Endothelial cell of umbilical vein (primary cell): ENCODE measurements at regions not wholly inside any gene's neighbourhood (a gene's known extent, or its start where the extent isn't known, plus 50 kb on each side); places are given as distances from the start of the nearest gene placed in this dataset.

ENCODE experiments used
- BruUV-seq: library from RNA; stranded (reverse); fragments of 400-500 nt; replicated peaks from 2 replicates; lab custom pipeline; 2021; lab: Mats Ljungman, UMichigan
- CTCF ChIA-PET: fragments of 300-600, 350-600 bp; sonication (Branson Sonifier 250); formaldehyde crosslinking; loops from one replicate; lab custom pipeline; 2021; ENCODE audit warnings: antibody characterized with exemption, inconsistent platforms; lab: Charles Lee
- POLR2A ChIA-PET: fragments of 300-600, 350-600 bp; sonication (Branson Sonifier 250); formaldehyde crosslinking; loops from one replicate; lab custom pipeline; 2021; ENCODE audit warnings: antibody characterized with exemption, inconsistent platforms; lab: Charles Lee
- DNase-seq: peaks from one replicate; pipeline ENCODE4 v3.0.0-alpha.2; 2011; ENCODE audit warnings: low read depth, low spot score
- FAIRE-seq: peaks from 2 replicates; lab custom pipeline; 2011; peaks lifted over from hg19 to GRCh38; lab: Jason Lieb, UNC
- H2AFZ ChIP-seq: 2 replicates; pipeline ENCODE4 v1.6.0; 2012; ENCODE audit warnings: low read depth, low read length, control low read depth, inconsistent platforms
- H3K27ac ChIP-seq: 2 replicates; pipeline ENCODE4 v1.5.1; 2011; ENCODE audit warnings: low read depth, mild to moderate bottlenecking, control low read depth, low read length, moderate library complexity; ENCODE audit not compliant: insufficient read depth
- H3K27me3 ChIP-seq, 2 experiments: 2 replicates each; pipeline versions ENCODE4 v1.6.0 to v1.6.1; 2011; ENCODE audit warnings: low read length in 2 of 2, mixed read lengths in 1 of 2; ENCODE audit not compliant: control insufficient read depth in 2 of 2, insufficient read depth in 2 of 2
- H3K36me3 ChIP-seq, 2 experiments: 2 replicates in 1 of 2; 3 replicates in 1 of 2; pipeline ENCODE4 v1.5.1; 2011; ENCODE audit warnings: low read length in 2 of 2, mild to moderate bottlenecking in 1 of 2, moderate library complexity in 1 of 2; ENCODE audit not compliant: control insufficient read depth in 2 of 2, insufficient read depth in 2 of 2; ENCODE audit errors: extremely low read depth in 1 of 2
- H3K4me1 ChIP-seq: 3 replicates; pipeline ENCODE4 v1.5.1; 2011; ENCODE audit warnings: mild to moderate bottlenecking, low read length; ENCODE audit not compliant: control insufficient read depth, insufficient read depth; ENCODE audit errors: extremely low read depth
- H3K4me2 ChIP-seq: 2 replicates; pipeline ENCODE4 v1.6.1; 2011; ENCODE audit warnings: low read length, control low read depth, mixed read lengths; ENCODE audit not compliant: insufficient read depth
- H3K4me3 ChIP-seq, 3 experiments: fragments of 200-600 bp in 1 of 3; sonication (generic), shearing (Covaris generic) in 1 of 3; replicated peaks in 1 of 3; 2 replicates each; pipeline ENCODE4 v1.5.1; 2011 to 2016; ENCODE audit warnings: control low read depth in 3 of 3, low read length in 3 of 3, mild to moderate bottlenecking in 2 of 3, inconsistent platforms in 1 of 3, low read depth in 1 of 3, moderate library complexity in 1 of 3; ENCODE audit not compliant: insufficient read depth in 1 of 3
- H3K79me2 ChIP-seq: 2 replicates; pipeline ENCODE4 v1.6.0; 2012; ENCODE audit warnings: low read length, inconsistent platforms; ENCODE audit not compliant: control insufficient read depth, insufficient read depth
- H3K9ac ChIP-seq: replicated peaks from 2 replicates; pipeline ENCODE3; 2011; ENCODE audit warnings: low read length, control low read depth; ENCODE audit not compliant: insufficient read depth; ENCODE audit errors: extremely low read depth
- H3K9me1 ChIP-seq: replicated peaks from 3 replicates; pipeline ENCODE4 v1.6.0; 2011; ENCODE audit warnings: mild to moderate bottlenecking, low read length; ENCODE audit not compliant: control insufficient read depth, insufficient read depth; ENCODE audit errors: extremely low read depth
- H3K9me3 ChIP-seq: replicated peaks from 2 replicates; pipeline ENCODE4 v1.5.1; 2012; ENCODE audit warnings: low read length, inconsistent platforms; ENCODE audit not compliant: control insufficient read depth, insufficient read depth
- H4K20me1 ChIP-seq: replicated peaks from 2 replicates; pipeline ENCODE3; 2011; ENCODE audit warnings: mild to moderate bottlenecking, low read length; ENCODE audit not compliant: control insufficient read depth, insufficient read depth; ENCODE audit errors: extremely low read depth
- EZH2 ChIP-seq: IDR thresholded peaks from 2 replicates; pipeline ENCODE4 v1.6.1; 2012; ENCODE audit warnings: borderline replicate concordance, low read depth, mild to moderate bottlenecking, moderate library complexity, low read length, inconsistent platforms; ENCODE audit not compliant: severe bottlenecking
- FOS ChIP-seq: IDR thresholded peaks from 2 replicates; pipeline ENCODE4 v1.6.1; 2011; ENCODE audit warnings: mild to moderate bottlenecking, low read length, moderate library complexity, borderline replicate concordance; ENCODE audit not compliant: insufficient read depth
- GATA2 ChIP-seq: IDR thresholded peaks from 2 replicates; pipeline ENCODE4 v1.7.0; 2011; ENCODE audit warnings: low read depth, mild to moderate bottlenecking, moderate library complexity, mixed read lengths, low read length; ENCODE audit not compliant: insufficient read length, insufficient read depth
- JUN ChIP-seq: IDR thresholded peaks from 2 replicates; pipeline ENCODE4 v1.6.1; 2011; ENCODE audit warnings: borderline replicate concordance, low read depth; ENCODE audit not compliant: insufficient read length, insufficient read depth
- MYC ChIP-seq: IDR thresholded peaks from one replicate; pipeline ENCODE4 v1.6.1; 2011; ENCODE audit warnings: mild to moderate bottlenecking, low read depth, low read length
- POLR2A ChIP-seq: IDR thresholded peaks from 2 replicates; pipeline ENCODE4 v1.6.1; 2012; ENCODE audit warnings: low read depth, mild to moderate bottlenecking, control low read depth, low read length
- POLR2AphosphoS5 ChIP-seq: IDR thresholded peaks from 2 replicates; pipeline ENCODE4 v1.6.1; 2012; ENCODE audit warnings: low read depth, mild to moderate bottlenecking, control low read depth, low read length, moderate library complexity; ENCODE audit not compliant: insufficient read depth
- dilution Hi-C: fragments of 300-500 bp; cut with MboI; formaldehyde crosslinking; loops from one replicate; pipeline ENCODE4 v1.15.0; 2019; ENCODE audit warnings: low sequenced_read_pairs; ENCODE audit not compliant: extremely low pct_ligation_motif_present
- intact Hi-C: fragments of 100-400 bp; cut with micrococcal nuclease; formaldehyde crosslinking; loops from one replicate; pipeline ENCODE4 v1.10.0; 2022
- TF ChIP-seq, protein P1 (sequence below): IDR thresholded peaks from 2 replicates; pipeline ENCODE4 v1.6.1; 2011; ENCODE audit not compliant: insufficient read depth, insufficient read length
- TF ChIP-seq, protein P2 (sequence below), 2 donors: IDR thresholded peaks; 1 replicate in 1 of 2; 2 replicates in 1 of 2; pipeline ENCODE4 v1.5.1; 2011; ENCODE audit warnings: low read length in 2 of 2, mild to moderate bottlenecking in 2 of 2, moderate library complexity in 2 of 2, control low read depth in 1 of 2, inconsistent platforms in 1 of 2, low read depth in 1 of 2; ENCODE audit not compliant: insufficient read depth in 1 of 2; ENCODE audit errors: extremely low read depth in 1 of 2

- Histone ChIP-seq H2AFZ (no peak overlapping the region), H3K4me2 (no peak overlapping the region), H3K9me3 (no peaks in the 10 kb centered on the region), H3K27me3 (no peaks in the 10 kb centered on the region), H3K4me3 (no peak overlapping the region), H3K4me1 (no peaks in the 10 kb centered on the region), H3K27ac (no peak overlapping the region), H3K79me2 (no peaks in the 10 kb centered on the region), H3K9me1 (no peaks in the 10 kb centered on the region), H3K36me3 (no peaks in the 10 kb centered on the region), H3K9ac (no peak overlapping the region), H4K20me1 (no peaks in the 10 kb centered on the region)
- ChIA-PET CTCF (no interaction called here), POLR2A (no interaction called here)
- BruUV-seq, result no TSS peak
- intact Hi-C loops (no loop called here), dilution Hi-C loops (no loop called here)
- DNase-seq, result no peak
- TF ChIP-seq POLR2A (no peak), EZH2 (no peak), FOS (no peak), JUN (no peak), MYC (no peak), GATA2 (no peak), POLR2AphosphoS5 (no peak)
- TF ChIP-seq, protein P1, sequence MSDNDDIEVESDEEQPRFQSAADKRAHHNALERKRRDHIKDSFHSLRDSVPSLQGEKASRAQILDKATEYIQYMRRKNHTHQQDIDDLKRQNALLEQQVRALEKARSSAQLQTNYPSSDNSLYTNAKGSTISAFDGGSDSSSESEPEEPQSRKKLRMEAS, result no peak
- TF ChIP-seq, protein P2, sequence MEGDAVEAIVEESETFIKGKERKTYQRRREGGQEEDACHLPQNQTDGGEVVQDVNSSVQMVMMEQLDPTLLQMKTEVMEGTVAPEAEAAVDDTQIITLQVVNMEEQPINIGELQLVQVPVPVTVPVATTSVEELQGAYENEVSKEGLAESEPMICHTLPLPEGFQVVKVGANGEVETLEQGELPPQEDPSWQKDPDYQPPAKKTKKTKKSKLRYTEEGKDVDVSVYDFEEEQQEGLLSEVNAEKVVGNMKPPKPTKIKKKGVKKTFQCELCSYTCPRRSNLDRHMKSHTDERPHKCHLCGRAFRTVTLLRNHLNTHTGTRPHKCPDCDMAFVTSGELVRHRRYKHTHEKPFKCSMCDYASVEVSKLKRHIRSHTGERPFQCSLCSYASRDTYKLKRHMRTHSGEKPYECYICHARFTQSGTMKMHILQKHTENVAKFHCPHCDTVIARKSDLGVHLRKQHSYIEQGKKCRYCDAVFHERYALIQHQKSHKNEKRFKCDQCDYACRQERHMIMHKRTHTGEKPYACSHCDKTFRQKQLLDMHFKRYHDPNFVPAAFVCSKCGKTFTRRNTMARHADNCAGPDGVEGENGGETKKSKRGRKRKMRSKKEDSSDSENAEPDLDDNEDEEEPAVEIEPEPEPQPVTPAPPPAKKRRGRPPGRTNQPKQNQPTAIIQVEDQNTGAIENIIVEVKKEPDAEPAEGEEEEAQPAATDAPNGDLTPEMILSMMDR (IDR thresholded peaks at IDR 0.05; ENCODE audit: extremely low read depth in 1 of 2, insufficient read depth in 1 of 2, low read depth in 1 of 2, low read length in 2 of 2), result no peak
- FAIRE-seq, result no peak
Observed at GRCh38 chr14:28886940-28887339, 120.4 kb downstream of the FOXG1 start.
